Heart right ventricle (tissue), 16 donors: ENCODE measurements at regions not wholly inside any gene's neighbourhood (a gene's known extent, or its start where the extent isn't known, plus 50 kb on each side); places are given as distances from the start of the nearest gene placed in this dataset.

Source experiments
- ATAC-seq, 8 donors: fragments of 200-7000 bp; cut with Tn5 transposase; one replicate each; pipeline ENCODE4 v1.9.1; 2020; ENCODE audit warnings: mild to moderate bottlenecking in 8 of 8, moderate library complexity in 8 of 8, moderate number of reproducible peaks in 1 of 8
- DNase-seq, 2 donors: peaks; one replicate each; pipeline ENCODE4 v3.0.0-alpha.2; 2020
- H3K27ac ChIP-seq, 10 donors: fragments of 200-600 bp; sonication (generic) in 2 of 10; one replicate each; pipeline versions ENCODE4 v1.5.0 to v1.8.0; 2020 to 2022; ENCODE audit warnings: mild to moderate bottlenecking in 3 of 10
- H3K27me3 ChIP-seq, 7 donors: fragments of 200-600 bp; one replicate each; pipeline ENCODE4 v1.8.0; 2021 to 2022; ENCODE audit warnings: mild to moderate bottlenecking in 2 of 7
- H3K36me3 ChIP-seq, 9 donors: fragments of 200-600 bp; sonication (generic) in 1 of 9; one replicate each; pipeline versions ENCODE4 v1.5.0 to v1.8.0; 2020 to 2022; ENCODE audit warnings: mild to moderate bottlenecking in 2 of 9
- H3K4me1 ChIP-seq, 9 donors: fragments of 200-600 bp; sonication (generic) in 1 of 9; one replicate each; pipeline versions ENCODE4 v1.5.0 to v1.8.0; 2020 to 2022; ENCODE audit warnings: mild to moderate bottlenecking in 4 of 9
- H3K4me3 ChIP-seq, 10 donors: fragments of 200-600 bp; sonication (generic) in 2 of 10; one replicate each; pipeline versions ENCODE4 v1.5.0 to v1.8.0; 2020 to 2022; ENCODE audit warnings: mild to moderate bottlenecking in 7 of 10, moderate library complexity in 2 of 10
- H3K9me3 ChIP-seq, 11 donors: fragments of 200-600 bp in 10 of 11; sonication (generic) in 2 of 11; one replicate each; pipeline versions ENCODE4 v1.5.0 to v1.8.0; 2013 to 2022; ENCODE audit warnings: mild to moderate bottlenecking in 2 of 11, control low read depth in 1 of 11, moderate library complexity in 1 of 11
- WGBS, 2 donors: extraction: QIAGEN DNeasy Blood & Tissue Kit; methylation state at CpG; one replicate each; pipeline ENCODE4 v1.1.7; 2013; ENCODE audit warnings: inconsistent platforms in 1 of 2; 5-methylcytosine and 5-hydroxymethylcytosine counted together
- intact Hi-C, 10 donors: fragments of 100-400 bp; cut with DNase I; formaldehyde crosslinking; loops; one replicate each; pipeline versions ENCODE4 v1.11.1 to v1.14.2; 2022
- TF ChIP-seq, protein P1 (sequence below), 9 donors: fragments of 200-600 bp; sonication (generic) in 2 of 9; IDR thresholded peaks; one replicate each; pipeline versions ENCODE4 v1.5.0 to v1.8.0; 2021 to 2022; ENCODE audit warnings: antibody characterized with exemption in 9 of 9, mild to moderate bottlenecking in 5 of 9, moderate library complexity in 1 of 9
- donor health status: Arrhythmogenic right ventricular cardiomyopathy.
- donor health status: ischemic (EF 13 %, LVEDD 7.1; RV severe dilation, severe dysfunction).
- donor health status: healthy with polysubstance abuse.
- donor health status: DM: no; HTN: yes; CAD: no.
- donor health status: DM: no; HTN: no; CAD: no.
- donor health status: ischemic (EF 25% LVEDD 6.9; RV normal size, moderate dysfunction).
- donor health status: ischemic (EF 25% LVEDD 5.7; RV mildly dilated, moderate dysfunction).
- donor health status: healthy.
- donor health status: DM: yes; HTN: yes; CAD: no.
- donor health status: Ischemic cardiomyopathy.
- donor health status: ischemic (EF 35%, LVEDD 5.7; RV mildly dilated, moderate dysfunction).
- donor health status: nonischemic (EF 11% LVEDD 7.7; RV severe dilation, severe dysfunction).
- donor health status: DM: yes; HTN: yes; CAD: no.
- donor health status: PGD.
- donor health status: ischemic (EF 29% LVEDD 5.4; RV normal size, mild dysfunction).
- donor health status: nonischemic (EF 23%, LVEDD 6.1; RV moderate dilation, normal function).

DNA sequence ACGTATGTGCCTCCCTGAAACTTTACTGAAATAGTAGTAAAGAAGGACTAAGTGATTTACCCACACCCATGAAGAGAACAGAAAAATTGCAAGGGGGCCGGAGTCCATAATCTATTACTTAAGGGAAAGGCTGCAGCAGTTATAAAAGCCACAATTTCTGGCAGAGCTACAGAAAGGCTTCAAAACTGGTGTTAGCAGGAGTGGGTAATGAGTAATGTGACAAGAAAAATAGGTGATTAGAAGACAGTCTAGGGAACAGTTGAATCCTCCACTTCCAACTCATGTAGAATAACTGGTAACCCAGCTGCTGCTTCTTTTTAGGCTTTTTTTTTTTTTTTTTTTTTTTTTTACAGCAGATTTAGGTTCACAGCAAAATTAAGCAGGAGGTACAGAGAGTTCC is 413.3 kb downstream of the SFMBT2 start:
- intact Hi-C loops: no loop called here
- TF ChIP-seq, protein P1, sequence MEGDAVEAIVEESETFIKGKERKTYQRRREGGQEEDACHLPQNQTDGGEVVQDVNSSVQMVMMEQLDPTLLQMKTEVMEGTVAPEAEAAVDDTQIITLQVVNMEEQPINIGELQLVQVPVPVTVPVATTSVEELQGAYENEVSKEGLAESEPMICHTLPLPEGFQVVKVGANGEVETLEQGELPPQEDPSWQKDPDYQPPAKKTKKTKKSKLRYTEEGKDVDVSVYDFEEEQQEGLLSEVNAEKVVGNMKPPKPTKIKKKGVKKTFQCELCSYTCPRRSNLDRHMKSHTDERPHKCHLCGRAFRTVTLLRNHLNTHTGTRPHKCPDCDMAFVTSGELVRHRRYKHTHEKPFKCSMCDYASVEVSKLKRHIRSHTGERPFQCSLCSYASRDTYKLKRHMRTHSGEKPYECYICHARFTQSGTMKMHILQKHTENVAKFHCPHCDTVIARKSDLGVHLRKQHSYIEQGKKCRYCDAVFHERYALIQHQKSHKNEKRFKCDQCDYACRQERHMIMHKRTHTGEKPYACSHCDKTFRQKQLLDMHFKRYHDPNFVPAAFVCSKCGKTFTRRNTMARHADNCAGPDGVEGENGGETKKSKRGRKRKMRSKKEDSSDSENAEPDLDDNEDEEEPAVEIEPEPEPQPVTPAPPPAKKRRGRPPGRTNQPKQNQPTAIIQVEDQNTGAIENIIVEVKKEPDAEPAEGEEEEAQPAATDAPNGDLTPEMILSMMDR (IDR thresholded peaks at IDR 0.05): no peak
- no peak overlapping the region for H3K4me3 ChIP-seq
- ATAC-seq: no peak
- no peaks in the 10 kb centered on the region for H3K4me1 ChIP-seq
- DNase-seq: no peak
- no peaks in the 10 kb centered on the region for H3K9me3 ChIP-seq
- WGBS, 2 donors: 87 to 89% methylated on average over 2 of the region's 2 CpGs
- H3K27ac ChIP-seq: no peak overlapping the region
- H3K36me3 ChIP-seq: no peaks in the 10 kb centered on the region
- H3K27me3 ChIP-seq: peaks cover 0 to 15% (median 0%) of the 10 kb centered on the region in 7 donors

DNA sequence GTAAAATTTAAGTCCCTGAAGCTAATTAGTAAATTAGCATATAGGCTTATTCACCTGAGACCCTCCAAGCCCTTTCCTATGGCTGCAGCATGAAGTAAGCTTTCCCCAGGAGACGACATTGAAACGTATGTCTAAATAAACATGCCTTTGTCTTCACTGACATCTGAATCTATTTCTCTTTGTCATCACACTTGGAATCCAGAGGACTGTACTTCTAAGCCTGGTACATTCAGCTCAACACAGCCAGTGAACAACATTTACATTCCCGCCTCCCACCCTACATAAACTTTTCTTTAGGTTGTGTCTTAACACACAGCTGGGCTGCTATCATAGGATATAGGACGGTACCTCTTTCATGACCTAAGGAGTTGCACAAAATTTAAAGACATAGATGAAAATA is 414.4 kb downstream of the SFMBT2 start:
- TF ChIP-seq, protein P1 (IDR thresholded peaks at IDR 0.05): no peak
- intact Hi-C loops: no loop called here
- Histone ChIP-seq H3K27ac (no peak overlapping the region), H3K27me3 (peaks cover 0 to 13% (median 0%) of the 10 kb centered on the region in 7 donors), H3K36me3 (no peaks in the 10 kb centered on the region), H3K4me1 (no peaks in the 10 kb centered on the region), H3K4me3 (no peak overlapping the region), H3K9me3 (no peaks in the 10 kb centered on the region)
- 64 to 69% methylated on average over 4 of the region's 4 CpGs for WGBS, 2 donors
- no peak for ATAC-seq
- DNase-seq: no peak

DNA sequence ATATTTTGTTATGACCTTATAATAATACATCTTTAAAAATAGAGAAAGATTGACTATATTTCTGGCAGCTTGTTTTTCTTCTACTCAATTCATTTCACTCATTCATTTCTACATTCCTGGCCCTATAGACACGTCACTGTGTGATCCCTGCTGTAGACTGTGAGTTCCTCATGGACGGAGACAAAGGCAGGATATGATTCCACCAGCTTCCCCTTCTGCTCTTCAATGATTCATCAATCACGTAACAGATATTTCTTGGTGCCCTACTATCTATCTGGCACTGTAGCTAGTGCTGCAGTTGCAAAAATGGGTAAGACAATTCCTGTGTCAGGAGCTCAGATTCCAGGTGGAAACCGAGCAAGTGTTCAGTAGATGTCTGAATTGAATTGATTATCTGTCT is 415.0 kb downstream of the SFMBT2 start:
- 54 to 60% methylated on average over 4 of the region's 4 CpGs for WGBS, 2 donors

DNA sequence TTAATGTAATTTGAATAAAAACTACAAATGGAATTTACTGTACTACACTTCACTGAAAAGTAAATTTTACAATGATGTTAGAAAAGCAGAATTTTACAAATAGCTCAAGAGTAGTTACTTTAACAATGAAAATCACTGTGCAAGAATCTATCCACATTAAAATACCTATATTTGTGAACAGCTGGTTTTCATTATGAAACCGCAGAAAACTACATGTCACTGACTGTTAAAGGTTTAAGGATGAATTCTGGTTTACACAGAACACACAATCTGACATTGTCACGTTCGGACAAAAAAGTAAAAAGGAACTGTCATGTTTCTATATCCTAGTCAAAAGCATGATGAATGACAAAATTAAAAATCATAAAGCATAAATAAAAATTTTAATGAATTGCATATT is 415.3 kb upstream of the PRKCQ start:
- H3K27me3 ChIP-seq: peaks cover 0 to 4% (median 0%) of the 10 kb centered on the region in 7 donors
- ATAC-seq: no peak
- H3K27ac ChIP-seq: no peak overlapping the region
- 72 to 81% methylated on average over 3 of the region's 3 CpGs for WGBS, 2 donors
- no peaks in the 10 kb centered on the region for H3K9me3 ChIP-seq
- TF ChIP-seq, protein P1 (IDR thresholded peaks at IDR 0.05): no peak
- no peak overlapping the region for H3K4me3 ChIP-seq
- H3K36me3 ChIP-seq: no peaks in the 10 kb centered on the region
- peaks cover 0 to 7% (median 0%) of the 10 kb centered on the region in 9 donors for H3K4me1 ChIP-seq
- no peak for DNase-seq
- intact Hi-C loops: no loop called here

More for the DNA sequence above, 415.0 kb downstream of the SFMBT2 start:
- DNase-seq (no peak), ATAC-seq (no peak)
- no peak overlapping the region for H3K4me3 ChIP-seq
- no peaks in the 10 kb centered on the region for H3K9me3 ChIP-seq
- no peak overlapping the region for H3K27ac ChIP-seq
- intact Hi-C loops: no loop called here
- TF ChIP-seq, protein P1 (IDR thresholded peaks at IDR 0.05): no peak
- peaks cover 0 to 4% (median 0%) of the 10 kb centered on the region in 9 donors for H3K4me1 ChIP-seq
- no peaks in the 10 kb centered on the region for H3K36me3 ChIP-seq
- peaks cover 0 to 8% (median 0%) of the 10 kb centered on the region in 7 donors for H3K27me3 ChIP-seq
